HG03135 (cell line): ENCODE measurements at regions not wholly inside any gene's neighbourhood (a gene's known extent, or its start where the extent isn't known, plus 50 kb on each side); places are given as distances from the start of the nearest gene placed in this dataset.

Experiments used
- ATAC-seq: cut with Tn5 transposase; IDR thresholded peaks from one replicate; pipeline ENCODE4 v1.9.1; 2021; ENCODE audit warnings: mild to moderate bottlenecking, moderate library complexity; ENCODE audit not compliant: unreplicated experiment

GRCh38 chr12:115474539-115475353, 790.8 kb upstream of the TBX3 start:
- no peak for ATAC-seq

DNA sequence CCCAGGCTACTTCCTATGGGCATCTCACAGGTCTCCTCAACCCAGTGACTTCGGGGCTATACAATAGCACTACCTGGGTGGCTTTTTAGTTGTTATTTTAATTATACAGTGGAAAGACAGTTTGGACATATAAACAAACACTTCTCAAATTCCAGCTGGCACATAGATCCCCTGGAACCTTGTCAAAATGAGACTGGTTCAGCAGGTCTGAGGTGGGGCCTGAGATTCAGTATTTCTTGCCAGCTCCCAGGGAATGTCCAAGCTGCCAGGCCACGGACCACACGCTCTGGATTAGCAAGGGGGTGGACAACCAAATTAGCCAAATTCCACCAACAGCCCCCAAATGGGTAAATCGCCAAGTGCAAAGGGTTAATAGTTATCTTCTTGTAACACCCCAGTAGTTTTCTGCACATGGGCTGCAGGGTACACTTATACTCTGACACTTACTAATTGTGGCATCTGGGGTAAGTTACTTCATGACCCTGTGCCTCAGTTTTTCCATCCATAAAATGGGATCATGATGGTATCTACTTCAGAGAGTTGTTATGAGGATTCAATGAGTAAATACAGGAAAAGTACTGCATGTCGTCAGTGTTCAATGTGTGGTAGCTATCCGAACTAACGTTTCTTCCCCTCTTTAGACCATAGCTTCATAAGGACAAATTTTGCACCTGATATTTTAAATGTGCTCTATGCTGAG, 789.4 kb upstream of the TBX3 start:
- no peak for ATAC-seq

GRCh38 chr12:115472852-115473251, 788.9 kb upstream of the TBX3 start:
- no peak for ATAC-seq

- ATAC-seq: no peak
Observed at GRCh38 chr12:115470977-115471376, 787.0 kb upstream of the TBX3 start.

- ATAC-seq: no peak
Observed at GRCh38 chr12:115470526-115470925, 786.6 kb upstream of the TBX3 start.

DNA sequence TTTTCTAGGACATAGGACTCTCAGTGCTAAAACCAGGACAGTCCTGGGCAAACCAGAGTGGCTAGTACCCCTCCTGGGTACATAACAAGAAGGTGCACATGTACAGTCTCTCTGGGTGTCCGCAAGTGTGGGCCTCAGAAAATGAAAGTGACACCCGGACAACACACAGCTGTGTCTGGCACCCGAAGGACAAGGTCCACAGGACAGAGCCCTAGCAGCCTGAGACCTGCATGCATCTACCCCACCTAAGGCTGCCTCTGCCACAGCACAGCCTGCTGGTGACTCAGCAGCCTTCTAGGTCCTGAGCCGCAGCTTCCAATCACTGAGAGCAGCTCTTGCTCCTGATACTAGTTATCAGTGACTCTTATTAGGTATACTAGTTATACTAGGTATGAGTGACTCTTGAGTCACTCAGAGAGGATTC, 784.1 kb upstream of the TBX3 start:
- ATAC-seq: no peak

DNA sequence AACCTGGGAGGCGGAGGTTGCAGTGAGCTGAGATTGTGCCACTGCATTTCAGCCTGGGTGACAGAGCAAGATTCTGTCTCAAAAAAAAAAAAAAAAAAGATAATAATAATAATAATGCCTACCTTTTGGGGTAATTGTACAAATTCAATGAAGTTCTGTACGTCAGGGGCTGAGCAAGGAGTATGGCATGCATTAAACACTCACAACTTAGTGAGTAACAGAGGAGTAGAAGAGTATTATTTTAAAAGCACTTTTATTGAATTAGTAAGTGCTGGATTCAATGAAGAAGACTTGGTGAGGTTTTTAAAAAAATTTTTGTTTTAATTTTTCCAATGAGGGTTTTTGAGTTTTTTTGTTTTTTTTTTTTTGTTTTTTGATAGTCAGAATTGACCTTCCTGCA, 783.6 kb upstream of the TBX3 start:
- ATAC-seq: no peak

DNA sequence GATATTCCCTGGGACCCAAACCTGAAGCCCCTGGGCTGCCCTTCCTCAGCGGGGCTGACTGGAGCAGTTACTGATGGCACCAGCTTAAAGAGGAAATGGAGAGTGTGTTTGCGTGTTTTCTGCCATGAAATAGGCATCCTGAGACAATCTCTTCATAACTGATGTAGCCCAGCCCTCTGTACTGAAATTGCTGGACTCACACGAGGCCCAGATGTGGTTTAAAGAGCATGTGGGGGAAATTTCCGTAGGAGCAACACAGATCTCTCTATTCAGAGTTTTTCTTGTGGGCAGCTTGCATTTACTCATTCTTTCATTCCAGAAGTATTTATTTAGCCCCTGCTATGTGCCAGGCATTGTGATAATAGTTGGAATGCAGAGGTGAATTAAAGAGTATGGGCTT, 782.1 kb upstream of the TBX3 start:
- no peak for ATAC-seq

GRCh38 chr12:115464661-115465060, 780.7 kb upstream of the TBX3 start:
- ATAC-seq: no peak

- ATAC-seq: no peak
Observed at GRCh38 chr12:115464111-115464581, 780.2 kb upstream of the TBX3 start.

- ATAC-seq: no peak
Observed at GRCh38 chr12:115461401-115461800, 777.4 kb upstream of the TBX3 start.

GRCh38 chr12:115457798-115458197, 773.8 kb upstream of the TBX3 start:
- ATAC-seq: no peak

DNA sequence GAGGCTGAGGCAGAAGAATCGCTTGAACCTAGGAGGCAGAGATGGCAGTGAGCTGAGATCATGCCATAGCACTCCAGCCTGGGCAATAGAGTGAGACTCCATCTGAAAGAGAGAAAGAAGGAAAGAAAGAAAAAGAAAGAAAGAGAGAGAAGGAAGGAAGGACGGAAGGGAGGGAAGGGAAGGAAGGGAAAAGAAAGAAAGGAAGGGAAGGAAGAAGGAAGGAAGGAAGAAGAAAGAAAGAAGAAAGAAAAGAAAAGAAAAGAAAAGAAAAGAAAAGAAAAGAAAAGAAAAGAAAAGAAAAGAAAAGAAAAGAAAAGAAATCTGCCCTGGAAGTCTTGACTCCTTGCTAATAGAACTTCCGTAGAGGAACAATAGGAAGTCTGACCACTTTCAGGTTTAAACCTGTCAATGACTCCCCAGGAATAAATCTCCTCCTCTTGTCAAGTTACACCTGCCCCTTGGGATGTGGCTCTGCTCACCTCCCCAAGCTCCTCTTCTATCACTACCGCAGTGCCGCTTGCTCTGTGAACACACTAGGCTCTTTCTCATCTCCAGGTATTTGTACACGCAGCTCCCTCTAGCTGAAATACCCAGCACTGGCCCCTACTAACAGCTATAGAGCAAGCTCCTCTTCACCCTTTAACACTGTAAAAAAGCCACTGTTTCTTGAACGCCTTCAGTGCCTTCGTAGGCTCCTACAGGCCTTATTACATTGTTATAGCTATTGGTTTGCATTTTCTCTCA, 773.1 kb upstream of the TBX3 start:
- no peak for ATAC-seq

DNA sequence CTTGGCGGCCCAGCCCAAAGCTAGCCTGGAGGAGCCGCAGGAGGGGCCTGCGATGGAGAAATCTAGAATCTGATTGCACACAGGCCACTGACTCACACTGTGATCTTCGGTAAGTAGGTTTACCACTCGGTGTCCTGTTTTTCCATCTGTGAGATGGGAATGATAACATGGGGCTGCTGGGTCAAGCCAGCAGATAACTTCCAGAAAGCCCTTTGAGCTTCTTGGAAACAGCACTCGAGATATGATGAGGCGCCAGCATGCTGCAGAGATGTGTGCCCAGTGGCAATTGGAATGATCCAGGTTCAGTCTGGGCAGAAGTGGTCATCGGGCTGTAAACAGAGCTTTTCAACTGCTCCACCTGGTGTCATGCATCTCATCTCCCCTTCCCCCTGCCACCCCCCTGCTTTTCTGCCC, 771.3 kb upstream of the TBX3 start:
- ATAC-seq: no peak

DNA sequence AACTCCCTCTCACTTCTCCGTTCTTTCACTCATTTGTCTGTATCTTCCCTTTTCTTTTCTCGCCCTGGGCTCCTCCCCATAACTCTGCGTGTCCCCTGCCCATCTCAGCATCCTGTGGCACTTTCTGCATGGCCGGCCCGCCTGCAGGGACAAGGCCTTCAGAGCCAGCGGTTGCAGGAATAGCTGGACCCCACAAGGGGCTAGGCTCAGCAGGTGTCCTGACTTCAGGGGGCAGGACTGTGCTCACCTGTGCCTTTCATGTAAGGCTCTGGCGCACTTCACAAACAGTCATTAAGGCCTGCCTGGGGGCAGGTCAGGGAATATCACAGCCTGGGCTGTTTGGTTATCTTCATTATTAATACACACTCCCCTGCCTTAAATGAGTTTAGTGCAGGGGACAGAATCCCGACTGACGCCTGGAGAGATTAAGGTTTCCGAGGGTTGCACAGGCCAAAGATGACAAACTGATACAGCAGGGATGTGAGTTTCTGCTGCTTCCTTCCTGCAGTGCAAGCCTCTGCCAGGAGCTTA, 768.8 kb upstream of the TBX3 start:
- ATAC-seq: no peak

DNA sequence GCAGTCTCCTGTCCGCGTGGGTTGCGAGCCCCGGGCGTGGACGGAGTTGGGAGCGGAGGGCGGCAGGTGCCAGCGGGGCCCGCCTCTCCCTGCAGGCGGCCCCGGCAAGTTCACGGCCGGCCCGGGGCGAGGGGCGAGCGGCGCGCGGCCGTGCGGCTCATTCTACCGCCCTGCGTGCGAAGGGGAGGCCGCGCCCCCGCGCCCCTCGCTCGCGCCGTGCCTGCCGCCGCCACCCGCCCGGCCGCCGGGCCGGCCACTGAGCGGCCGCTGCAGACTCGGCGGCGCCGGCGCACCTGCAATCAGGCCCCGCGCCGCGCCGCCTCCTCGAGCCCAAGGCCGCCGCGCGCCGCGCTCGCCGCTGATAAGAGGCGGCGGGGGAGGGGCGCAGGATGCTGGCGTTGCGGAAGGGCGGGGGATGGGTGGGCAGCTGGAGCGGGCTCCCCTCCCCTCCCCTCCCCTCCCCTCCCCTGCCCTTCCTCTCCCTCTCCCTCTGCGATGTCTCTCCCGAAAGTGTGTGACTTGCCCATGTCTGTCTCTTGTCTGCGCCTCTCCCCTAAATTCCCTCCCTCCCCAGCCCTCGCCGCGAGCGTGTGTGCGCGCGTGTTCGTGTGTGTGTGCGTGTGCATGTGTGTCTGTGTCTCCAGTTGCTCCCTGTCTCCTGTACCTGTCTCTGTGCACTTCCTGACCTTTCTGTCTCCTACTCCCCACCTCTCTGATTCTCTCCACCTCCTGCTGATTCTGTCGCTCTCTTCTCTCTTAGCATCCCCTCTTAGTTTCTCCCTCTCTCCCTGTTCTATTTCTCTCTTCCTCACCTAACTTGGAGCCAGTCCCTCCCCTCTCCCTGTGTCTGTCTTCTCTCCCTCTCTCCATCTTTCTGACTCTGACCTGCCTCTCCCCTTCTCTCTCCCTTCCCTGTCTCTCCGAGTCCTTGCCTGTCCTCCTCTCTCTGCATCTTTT, 768.1 kb upstream of the TBX3 start:
- ATAC-seq: no peak

DNA sequence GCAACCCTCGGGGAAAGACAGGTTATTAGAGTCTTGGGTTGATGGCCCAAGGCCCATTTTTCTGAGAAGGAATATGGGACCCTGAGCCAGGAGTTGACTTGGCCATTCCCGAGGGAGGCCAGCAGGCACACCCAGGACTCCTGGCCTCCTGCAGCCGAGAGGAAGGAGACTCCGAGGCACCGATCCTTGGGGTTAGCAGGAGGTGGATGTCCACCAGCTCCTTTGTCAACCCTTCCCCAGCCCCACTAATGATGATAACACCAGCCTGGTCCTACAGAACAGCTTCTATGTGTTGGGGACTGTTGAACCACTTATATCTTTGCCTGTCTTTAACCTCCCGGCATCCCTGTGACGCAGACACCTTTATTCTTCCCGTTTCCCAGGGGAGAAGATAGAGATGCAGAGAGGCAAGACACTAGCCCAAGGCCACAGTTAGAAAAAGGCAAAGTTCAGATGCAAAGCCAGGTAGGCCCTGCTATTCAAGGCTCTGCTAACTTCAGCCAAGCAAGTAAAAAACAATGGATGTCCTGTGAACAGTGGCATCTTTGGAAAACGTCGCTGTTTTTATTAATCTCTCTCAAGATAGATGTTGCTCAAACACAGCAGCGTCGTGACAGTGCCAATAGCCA, 767.3 kb upstream of the TBX3 start:
- ATAC-seq: no peak

GRCh38 chr12:115450710-115451109, 766.7 kb upstream of the TBX3 start:
- no peak for ATAC-seq

DNA sequence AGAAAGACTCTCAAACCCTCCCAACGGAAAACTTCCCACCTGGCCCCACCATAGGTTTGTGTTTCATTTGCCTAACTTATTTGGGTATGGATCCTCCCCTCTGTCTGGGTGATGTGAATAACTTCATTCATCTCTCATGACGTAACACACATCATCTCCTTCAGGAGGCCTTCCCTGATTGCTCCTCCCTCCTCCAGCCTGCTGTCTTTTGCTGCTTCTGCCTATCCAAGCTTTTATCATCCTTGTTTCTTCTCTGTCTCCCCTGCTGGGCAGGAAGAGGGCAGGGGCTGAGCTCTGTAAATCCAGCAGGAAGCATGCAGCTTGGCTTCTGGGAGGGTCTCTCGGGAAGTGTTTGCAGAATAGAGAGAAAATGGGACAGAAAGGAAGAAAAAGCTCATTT, 766.0 kb upstream of the TBX3 start:
- no peak for ATAC-seq

- no peak for ATAC-seq
Observed at GRCh38 chr12:115449526-115449925, 765.6 kb upstream of the TBX3 start.
